B cell (primary cell): ENCODE measurements at regions not wholly inside any gene's neighbourhood (a gene's known extent, or its start where the extent isn't known, plus 50 kb on each side); places are given as distances from the start of the nearest gene placed in this dataset.
"Not testable (repeated sequence)": the region's sequence is repeated elsewhere in the genome, so short reads cannot be mapped to it uniquely, and the experiment has no call there.

Experiments used
- ATAC-seq: fragments of 200-7000 bp; cut with Tn5 transposase; one replicate; pipeline ENCODE4 v1.10.0; 2021; ENCODE audit warnings: low read depth, mild to moderate bottlenecking, moderate number of reproducible peaks, moderate library complexity
- CTCF ChIA-PET: fragments of 350-600 bp; sonication (Branson Sonifier 250); formaldehyde crosslinking; loops from one replicate; lab custom pipeline; 2021; ENCODE audit warnings: antibody characterized with exemption, inconsistent platforms; lab: Charles Lee
- POLR2A ChIA-PET: fragments of 350-600 bp; sonication (Branson Sonifier 250); formaldehyde crosslinking; loops from one replicate; lab custom pipeline; 2021; ENCODE audit warnings: antibody characterized with exemption; lab: Charles Lee
- DNase-seq: peaks from one replicate; pipeline ENCODE4 v3.0.0; 2013
- H2AFZ ChIP-seq: 2 replicates; pipeline ENCODE4 v1.6.1; 2012; ENCODE audit warnings: mild to moderate bottlenecking, low read depth, low read length; ENCODE audit not compliant: insufficient read depth, poor library complexity, severe bottlenecking
- H3K27ac ChIP-seq, 2 donors: 1 replicate in 1 of 2; 2 replicates in 1 of 2; pipeline ENCODE4 v1.5.1; 2012 to 2013; ENCODE audit warnings: low read length in 2 of 2, mild to moderate bottlenecking in 2 of 2, moderate library complexity in 1 of 2
- H3K27me3 ChIP-seq, 4 experiments: fragments of 200-600 bp in 1 of 4; sonication (generic) in 1 of 4; replicated peaks in 1 of 4; 1 replicate in 2 of 4; 2 replicates in 2 of 4; pipeline versions ENCODE4 v1.6.1 to v1.7.0; 2013 to 2016; ENCODE audit warnings: low read length in 3 of 4, mild to moderate bottlenecking in 2 of 4, mixed read lengths in 1 of 4, moderate library complexity in 1 of 4; ENCODE audit not compliant: insufficient read depth in 4 of 4, control insufficient read depth in 3 of 4; ENCODE audit errors: control extremely low read depth in 1 of 4
- H3K36me3 ChIP-seq, 2 experiments: replicated peaks in 1 of 2; 1 replicate in 1 of 2; 2 replicates in 1 of 2; pipeline versions ENCODE4 v1.6.1 to v1.7.1; 2013; ENCODE audit warnings: low read length in 1 of 2; ENCODE audit not compliant: insufficient read depth in 2 of 2, control insufficient read depth in 1 of 2; ENCODE audit errors: control extremely low read depth in 1 of 2, extremely low read depth in 1 of 2
- H3K4me1 ChIP-seq, 2 donors: fragments of 200-600 bp in 1 of 2; sonication (generic) in 1 of 2; 1 replicate in 1 of 2; 2 replicates in 1 of 2; pipeline versions ENCODE4 v1.5.1 to v1.6.1; 2013 to 2017; ENCODE audit warnings: low read length in 2 of 2; ENCODE audit not compliant: control insufficient read depth in 2 of 2, insufficient read depth in 2 of 2
- H3K4me2 ChIP-seq: replicated peaks from 2 replicates; pipeline ENCODE3; 2012; ENCODE audit warnings: mild to moderate bottlenecking, low read depth, low read length; ENCODE audit not compliant: poor library complexity, severe bottlenecking
- H3K4me3 ChIP-seq, 5 experiments: fragments of 200-600 bp in 1 of 5; sonication (generic) in 1 of 5; 1 replicate in 3 of 5; 2 replicates in 2 of 5; pipeline versions ENCODE4 v1.5.1 to v1.7.0; 2011 to 2016; ENCODE audit warnings: low read length in 4 of 5, mild to moderate bottlenecking in 4 of 5, low read depth in 2 of 5, control low read depth in 1 of 5, moderate library complexity in 1 of 5; ENCODE audit not compliant: insufficient read depth in 1 of 5; ENCODE audit errors: control extremely low read depth in 1 of 5, extremely low read depth in 1 of 5
- H3K79me2 ChIP-seq: fragments of 200-600 bp; sonication (generic); one replicate; pipeline ENCODE4 v1.6.0; 2016; ENCODE audit warnings: low read length; ENCODE audit not compliant: control insufficient read depth, insufficient read depth
- H3K9ac ChIP-seq: fragments of 200-600 bp; sonication (generic); 2 replicates; pipeline ENCODE4 v1.6.1; 2017; ENCODE audit warnings: mild to moderate bottlenecking, low read length, moderate library complexity
- H3K9me3 ChIP-seq, 3 donors: one replicate each; pipeline versions ENCODE4 v1.6.1 to v1.7.1; 2013; ENCODE audit warnings: low read length in 2 of 3; ENCODE audit not compliant: control insufficient read depth in 2 of 3, insufficient read depth in 1 of 3; ENCODE audit errors: control extremely low read depth in 1 of 3
- H4K20me1 ChIP-seq: 2 replicates; pipeline ENCODE4 v1.6.0; 2012; ENCODE audit warnings: mild to moderate bottlenecking, low read length; ENCODE audit not compliant: insufficient read depth, control insufficient read depth, poor library complexity, severe bottlenecking
- H3K27ac Mint-ChIP-seq: one replicate; pipeline ENCODE4 v1.8.0; 2021; ENCODE audit warnings: mixed read lengths
- H3K27me3 Mint-ChIP-seq: one replicate; pipeline ENCODE4 v1.8.0; 2021; ENCODE audit warnings: mixed read lengths
- H3K4me1 Mint-ChIP-seq: one replicate; pipeline ENCODE4 v1.8.0; 2021; ENCODE audit warnings: mixed read lengths
- H3K4me3 Mint-ChIP-seq: one replicate; pipeline ENCODE4 v1.8.0; 2021; ENCODE audit warnings: mixed read lengths
- H3K9me3 Mint-ChIP-seq: one replicate; pipeline ENCODE4 v1.8.0; 2022; ENCODE audit warnings: mixed read lengths; ENCODE audit not compliant: insufficient read depth
- CTCF ChIP-seq: fragments of 200-600 bp; IDR thresholded peaks from one replicate; pipeline ENCODE4 v1.8.0; 2022; ENCODE audit warnings: antibody characterized with exemption, mild to moderate bottlenecking
- EZH2 ChIP-seq: IDR thresholded peaks from 2 replicates; pipeline ENCODE4 v1.6.1; 2012; ENCODE audit warnings: borderline replicate concordance, low read depth, mild to moderate bottlenecking, moderate library complexity, low read length; ENCODE audit not compliant: insufficient read depth, poor library complexity, severe bottlenecking
- WGBS: methylation state at CpG from one replicate; pipeline ENCODE4 v1.1.5; 2013; ENCODE audit warnings: missing lambda C conversion rate; ENCODE audit not compliant: insufficient coverage; 5-methylcytosine and 5-hydroxymethylcytosine counted together
- intact Hi-C: fragments of 100-400 bp; cut with micrococcal nuclease; formaldehyde crosslinking; loops from one replicate; pipeline ENCODE4 v1.10.0; 2022

- peaks cover 36 to 47% of the 10 kb centered on the region in 2 donors for H3K4me1 ChIP-seq
- no peak for DNase-seq
- no peak overlapping the region for H3K4me3 ChIP-seq
- no peaks in the 10 kb centered on the region for H3K79me2 ChIP-seq
- TF ChIP-seq CTCF (no peak), EZH2 (no peak)
- H3K27me3 Mint-ChIP-seq: peaks cover 15% of the 10 kb centered on the region
- H2AFZ ChIP-seq: no peak overlapping the region
- peaks cover 28% of the 10 kb centered on the region for H3K4me1 Mint-ChIP-seq
- CTCF ChIA-PET: no interaction called here
- no peaks in the 10 kb centered on the region for H4K20me1 ChIP-seq
- ATAC-seq: no peak
- no peak overlapping the region for H3K27ac Mint-ChIP-seq
- peaks cover 0 to 22% (median 0%) of the 10 kb centered on the region in 3 donors for H3K9me3 ChIP-seq
- H3K4me2 ChIP-seq: no peak overlapping the region
- H3K27me3 ChIP-seq: peaks cover 0 to 19% (median 3%) of the 10 kb centered on the region in 4 experiments
- no peaks in the 10 kb centered on the region for H3K9me3 Mint-ChIP-seq
- 47% methylated on average over 1 of the region's 1 CpG for WGBS
- intact Hi-C loops: no loop called here
- H3K36me3 ChIP-seq: no peaks in the 10 kb centered on the region
- H3K4me3 Mint-ChIP-seq: no peak overlapping the region
- no peak overlapping the region for H3K27ac ChIP-seq
- POLR2A ChIA-PET: no interaction called here
- no peak overlapping the region for H3K9ac ChIP-seq
Measured at GRCh38 chr15:22251422-22251821, 171.1 kb downstream of the OR4M2 start.

GRCh38 chr15:22252047-22252446, 171.7 kb downstream of the OR4M2 start:
- H3K4me3 ChIP-seq, H3K4me3 Mint-ChIP-seq, H3K36me3 ChIP-seq, ATAC-seq, POLR2A ChIA-PET, H3K9ac ChIP-seq, DNase-seq, H2AFZ ChIP-seq, H3K27ac Mint-ChIP-seq, H3K4me2 ChIP-seq, H3K79me2 ChIP-seq, H3K27ac ChIP-seq, CTCF ChIA-PET, intact Hi-C loops, H4K20me1 ChIP-seq, H3K9me3 Mint-ChIP-seq: not testable (repeated sequence)
- Mint-ChIP-seq H3K4me1 (peaks cover 28% of the 10 kb centered on the region), H3K27me3 (peaks cover 15% of the 10 kb centered on the region)
- Histone ChIP-seq H3K9me3 (peaks cover 0 to 28% (median 0%) of the 10 kb centered on the region in 3 donors), H3K4me1 (peaks cover 36 to 47% of the 10 kb centered on the region in 2 donors), H3K27me3 (peaks cover 0 to 26% (median 3%) of the 10 kb centered on the region in 4 experiments)
- WGBS: 66% methylated on average over 3 of the region's 4 CpGs

GRCh38 chr15:22252521-22252920, 172.2 kb downstream of the OR4M2 start:
- H3K4me3 ChIP-seq, H3K36me3 ChIP-seq, H3K27ac ChIP-seq, DNase-seq, H2AFZ ChIP-seq, CTCF ChIA-PET, POLR2A ChIA-PET, H3K9ac ChIP-seq, H3K4me2 ChIP-seq, H3K9me3 Mint-ChIP-seq, H3K27ac Mint-ChIP-seq, ATAC-seq, intact Hi-C loops, H4K20me1 ChIP-seq, H3K79me2 ChIP-seq, H3K4me3 Mint-ChIP-seq: not testable (repeated sequence)
- Mint-ChIP-seq H3K4me1 (peaks cover 28% of the 10 kb centered on the region), H3K27me3 (peaks cover 15% of the 10 kb centered on the region)
- Histone ChIP-seq H3K27me3 (peaks cover 0 to 28% (median 3%) of the 10 kb centered on the region in 4 experiments), H3K4me1 (peaks cover 36 to 47% of the 10 kb centered on the region in 2 donors), H3K9me3 (peaks cover 0 to 32% (median 0%) of the 10 kb centered on the region in 3 donors)
- WGBS: 95% methylated on average over 7 of the region's 7 CpGs
